Cardiac fibroblast (primary cell): ENCODE measurements at regions not wholly inside any gene's neighbourhood (a gene's known extent, or its start where the extent isn't known, plus 50 kb on each side); places are given as distances from the start of the nearest gene placed in this dataset.

Experiments used
- DNase-seq, 2 donors: peaks; one replicate each; pipeline versions ENCODE4 v3.0.0 to v3.0.0-alpha.2; 2010; ENCODE audit warnings: low read depth in 2 of 2
- H3K4me3 ChIP-seq, 2 donors: replicated peaks in 1 of 2; 1 replicate in 1 of 2; 2 replicates in 1 of 2; pipeline ENCODE4 v1.5.1; 2011; ENCODE audit warnings: low read depth in 2 of 2, low read length in 2 of 2, mild to moderate bottlenecking in 2 of 2, moderate library complexity in 1 of 2
- CTCF ChIP-seq: IDR thresholded peaks from one replicate; pipeline ENCODE4 v1.5.1; 2011; ENCODE audit warnings: low read depth, mild to moderate bottlenecking, low read length, inconsistent platforms

- no peak overlapping the region for H3K4me3 ChIP-seq
- DNase-seq: peak; percentile 8 to 85
- no peak for TF ChIP-seq CTCF
Observed at GRCh38 chr2:234725528-234726264, 226.1 kb upstream of the SH3BP4 start.

- DNase-seq: no peak
- TF ChIP-seq CTCF: no peak
- no peak overlapping the region for H3K4me3 ChIP-seq
Observed at GRCh38 chr2:234724850-234725249, 227.0 kb upstream of the SH3BP4 start.

- no peak overlapping the region for H3K4me3 ChIP-seq
- no peak for TF ChIP-seq CTCF
- DNase-seq: no peak
Observed at GRCh38 chr2:234723400-234723799, 226.5 kb upstream of the ARL4C start.

- no peak for TF ChIP-seq CTCF
- H3K4me3 ChIP-seq: no peak overlapping the region
- peak; percentile 43 to 57 for DNase-seq
Observed at GRCh38 chr2:234722176-234722575, 225.3 kb upstream of the ARL4C start.

GRCh38 chr2:234719116-234719716 is 222.3 kb upstream of the ARL4C start:
- no peak overlapping the region for H3K4me3 ChIP-seq
- no peak for TF ChIP-seq CTCF

GRCh38 chr2:234716271-234716670 is 219.4 kb upstream of the ARL4C start:
- H3K4me3 ChIP-seq: no peak overlapping the region
- DNase-seq: no peak
- TF ChIP-seq CTCF: no peak

More at GRCh38 chr2:234719116-234719716, 222.3 kb upstream of the ARL4C start:
- no peak for DNase-seq
